Loucy (cell line): ENCODE measurements at regions not wholly inside any gene's neighbourhood (a gene's known extent, or its start where the extent isn't known, plus 50 kb on each side); places are given as distances from the start of the nearest gene placed in this dataset.
"Not testable (repeated sequence)": the region's sequence is repeated elsewhere in the genome, so short reads cannot be mapped to it uniquely, and the experiment has no call there.

Experiments
- H2AFZ ChIP-seq: fragments of 200-600 bp; sonication (generic); 2 replicates; pipeline ENCODE4 v1.6.0; 2016; ENCODE audit warnings: antibody characterized with exemption, mild to moderate bottlenecking, low read length, moderate library complexity
- H3F3A ChIP-seq: fragments of 200-600 bp; 2 replicates; pipeline ENCODE4 v1.6.0; 2016; ENCODE audit warnings: antibody characterized with exemption, low read depth, mild to moderate bottlenecking
- H3K27me3 ChIP-seq: fragments of 200-600 bp; sonication (generic); 2 replicates; pipeline ENCODE4 v1.6.1; 2014; ENCODE audit warnings: low read length, mild to moderate bottlenecking; ENCODE audit not compliant: insufficient read depth, poor library complexity, severe bottlenecking
- H3K36me3 ChIP-seq: fragments of 200-600 bp; sonication (generic); 2 replicates; pipeline ENCODE4 v1.6.1; 2016; ENCODE audit warnings: low read length; ENCODE audit not compliant: insufficient read depth
- H3K4me1 ChIP-seq: fragments of 200-600 bp; sonication (generic); 2 replicates; pipeline ENCODE4 v1.5.1; 2014; ENCODE audit warnings: low read length, mild to moderate bottlenecking; ENCODE audit not compliant: insufficient read depth, poor library complexity, severe bottlenecking
- H3K4me2 ChIP-seq: fragments of 200-600 bp; sonication (generic); 2 replicates; pipeline ENCODE4 v1.6.0; 2014; ENCODE audit warnings: antibody characterized with exemption, low read length, low read depth, mild to moderate bottlenecking; ENCODE audit not compliant: poor library complexity, severe bottlenecking
- H3K4me3 ChIP-seq: fragments of 200-600 bp; sonication (generic); 2 replicates; pipeline ENCODE4 v1.5.1; 2014; ENCODE audit warnings: low read length, mild to moderate bottlenecking, mixed read lengths; ENCODE audit not compliant: poor library complexity, severe bottlenecking
- H3K79me2 ChIP-seq: fragments of 200-600 bp; sonication (generic); 2 replicates; pipeline ENCODE4 v1.6.1; 2014; ENCODE audit warnings: low read length; ENCODE audit not compliant: insufficient read depth
- H3K9ac ChIP-seq: fragments of 200-600 bp; sonication (generic); 2 replicates; pipeline ENCODE4 v1.6.0; 2014; ENCODE audit warnings: mild to moderate bottlenecking, low read depth, low read length, moderate library complexity; ENCODE audit not compliant: poor library complexity, severe bottlenecking
- H3K9me2 ChIP-seq: fragments of 200-600 bp; sonication (generic); replicated peaks from 2 replicates; pipeline ENCODE4 v1.6.1; 2016; ENCODE audit warnings: low read depth, low read length, mixed read lengths
- H3K9me3 ChIP-seq: fragments of 200-600 bp; sonication (generic); 2 replicates; pipeline ENCODE4 v1.6.1; 2014; ENCODE audit warnings: mild to moderate bottlenecking, antibody characterized with exemption, low read length, low read depth; ENCODE audit not compliant: insufficient read depth
- H4K20me1 ChIP-seq: fragments of 200-600 bp; sonication (generic); 2 replicates; pipeline ENCODE4 v1.6.0; 2014; ENCODE audit warnings: antibody characterized with exemption, low read length, mild to moderate bottlenecking; ENCODE audit not compliant: insufficient read depth, poor library complexity, severe bottlenecking
- EZH2phosphoT487 ChIP-seq: fragments of 200-600 bp; IDR thresholded peaks from 2 replicates; pipeline ENCODE4 v1.6.1; 2018; ENCODE audit warnings: antibody characterized with exemption, mild to moderate bottlenecking, moderate library complexity, borderline replicate concordance
- TF ChIP-seq, protein P1 (sequence below): fragments of 200-600 bp; sonication (generic); conservative IDR thresholded peaks from 2 replicates; pipeline ENCODE4 v1.5.1; 2014; ENCODE audit warnings: mild to moderate bottlenecking, antibody characterized with exemption, low read length

DNA sequence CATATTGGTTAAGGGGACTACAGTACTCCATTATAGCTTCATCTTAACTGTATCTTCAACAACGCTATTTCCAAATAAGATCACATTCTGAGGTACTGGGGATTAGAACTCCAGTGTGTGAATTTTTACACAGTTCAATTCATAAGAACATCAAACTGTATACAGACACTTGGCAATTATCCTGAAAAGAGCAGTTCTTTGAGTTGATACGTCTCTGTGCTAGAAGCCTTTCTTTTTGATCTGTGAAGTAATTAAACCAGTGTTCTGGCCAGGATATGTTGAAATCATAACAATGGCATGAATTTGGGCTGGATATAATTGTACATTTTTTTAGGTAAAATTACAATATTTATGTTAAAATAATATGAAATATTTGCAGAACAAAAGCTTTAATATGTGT is 93.5 kb upstream of the ITPRID2 start:
- Histone ChIP-seq H3K4me3 (no peak overlapping the region), H3K27me3 (no peaks in the 10 kb centered on the region), H4K20me1 (no peaks in the 10 kb centered on the region), H3K9me2 (no peaks in the 10 kb centered on the region), H3K9me3 (peaks cover 13% of the 10 kb centered on the region; the same call in 1 of the 2 replicates), H3F3A (no peaks in the 10 kb centered on the region; the same call in 1 of the 2 replicates), H3K79me2 (no peaks in the 10 kb centered on the region), H3K4me2 (no peak overlapping the region), H3K9ac (no peak overlapping the region), H3K4me1 (peaks cover 3% of the 10 kb centered on the region), H2AFZ (no peak overlapping the region; the same call in 1 of the 2 replicates), H3K36me3 (no peaks in the 10 kb centered on the region)
- TF ChIP-seq, protein P1, sequence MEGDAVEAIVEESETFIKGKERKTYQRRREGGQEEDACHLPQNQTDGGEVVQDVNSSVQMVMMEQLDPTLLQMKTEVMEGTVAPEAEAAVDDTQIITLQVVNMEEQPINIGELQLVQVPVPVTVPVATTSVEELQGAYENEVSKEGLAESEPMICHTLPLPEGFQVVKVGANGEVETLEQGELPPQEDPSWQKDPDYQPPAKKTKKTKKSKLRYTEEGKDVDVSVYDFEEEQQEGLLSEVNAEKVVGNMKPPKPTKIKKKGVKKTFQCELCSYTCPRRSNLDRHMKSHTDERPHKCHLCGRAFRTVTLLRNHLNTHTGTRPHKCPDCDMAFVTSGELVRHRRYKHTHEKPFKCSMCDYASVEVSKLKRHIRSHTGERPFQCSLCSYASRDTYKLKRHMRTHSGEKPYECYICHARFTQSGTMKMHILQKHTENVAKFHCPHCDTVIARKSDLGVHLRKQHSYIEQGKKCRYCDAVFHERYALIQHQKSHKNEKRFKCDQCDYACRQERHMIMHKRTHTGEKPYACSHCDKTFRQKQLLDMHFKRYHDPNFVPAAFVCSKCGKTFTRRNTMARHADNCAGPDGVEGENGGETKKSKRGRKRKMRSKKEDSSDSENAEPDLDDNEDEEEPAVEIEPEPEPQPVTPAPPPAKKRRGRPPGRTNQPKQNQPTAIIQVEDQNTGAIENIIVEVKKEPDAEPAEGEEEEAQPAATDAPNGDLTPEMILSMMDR = no peak
- TF ChIP-seq EZH2phosphoT487 = no peak

DNA sequence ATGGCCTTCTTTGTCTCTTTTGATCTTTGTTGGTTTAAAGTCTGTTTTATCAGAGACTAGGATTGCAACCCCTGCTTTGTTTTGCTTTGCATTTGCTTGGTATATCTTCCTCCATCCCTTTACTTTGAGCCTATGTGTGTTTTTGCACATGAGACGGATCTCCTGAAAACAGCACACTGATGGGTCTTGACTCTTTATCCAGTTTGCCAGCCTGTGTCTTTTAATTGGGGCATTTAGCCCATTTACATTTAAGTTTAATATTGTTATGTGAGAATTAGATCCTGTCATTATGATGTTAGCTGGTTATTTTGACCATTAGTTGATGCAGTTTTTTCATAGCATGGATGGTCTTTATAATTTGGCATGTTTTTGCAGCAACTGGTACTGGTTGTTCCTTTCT is 89.2 kb upstream of the ITPRID2 start:
- H3K9me3 ChIP-seq, H3K4me2 ChIP-seq, H3K4me3 ChIP-seq, H3K27me3 ChIP-seq, H3K9ac ChIP-seq, H3K36me3 ChIP-seq, H3K79me2 ChIP-seq, H3K9me2 ChIP-seq, H3F3A ChIP-seq, H4K20me1 ChIP-seq, H2AFZ ChIP-seq: not testable (repeated sequence)
- H3K4me1 ChIP-seq = peaks cover 24% of the 10 kb centered on the region

DNA sequence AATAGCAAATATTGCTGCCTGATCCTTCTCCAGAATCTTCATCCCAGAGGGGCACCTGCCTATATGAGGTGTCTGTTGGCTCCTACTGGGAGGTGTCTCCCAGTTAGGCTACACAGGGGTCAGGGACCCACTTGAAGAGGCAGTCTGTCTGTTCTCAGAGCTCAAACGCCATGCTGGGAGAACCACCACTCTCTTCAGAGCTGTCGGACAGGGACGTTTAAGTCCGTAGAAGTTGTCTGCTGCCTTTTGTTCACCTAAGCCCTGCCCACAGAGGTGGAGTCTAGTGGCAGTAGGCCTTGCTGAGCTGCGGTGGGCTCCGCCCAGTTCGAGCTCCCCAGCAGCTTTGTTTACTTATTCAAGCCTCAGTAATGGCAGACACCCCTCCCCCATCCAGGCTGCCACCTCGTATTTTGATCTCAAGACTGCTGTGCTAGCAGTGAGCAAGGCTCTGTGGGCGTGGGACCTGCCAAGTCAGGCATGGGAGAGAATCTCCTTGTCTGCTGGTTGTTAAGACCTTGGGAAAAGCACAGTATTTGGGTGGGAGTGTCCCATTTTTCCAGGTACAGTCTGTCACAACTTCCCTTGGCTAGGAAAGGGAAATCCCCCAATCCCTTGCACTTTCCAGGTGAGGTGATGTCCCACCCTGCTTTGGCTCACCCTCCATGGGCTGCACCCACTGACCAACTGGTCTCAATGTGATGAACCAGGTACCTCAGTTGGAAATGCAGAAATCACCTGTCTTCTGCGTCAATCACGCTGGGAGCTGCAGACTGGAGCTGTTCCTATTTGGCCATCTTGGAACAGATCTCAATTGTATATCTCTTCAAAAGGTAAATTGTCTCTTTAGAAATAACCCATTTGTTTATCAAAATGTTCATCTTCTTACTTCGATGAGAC is 87.4 kb upstream of the ITPRID2 start:
- peak overlapping the region; percentile 54 for H3K4me2 ChIP-seq
- not testable (repeated sequence) for H3K9me3 ChIP-seq

DNA sequence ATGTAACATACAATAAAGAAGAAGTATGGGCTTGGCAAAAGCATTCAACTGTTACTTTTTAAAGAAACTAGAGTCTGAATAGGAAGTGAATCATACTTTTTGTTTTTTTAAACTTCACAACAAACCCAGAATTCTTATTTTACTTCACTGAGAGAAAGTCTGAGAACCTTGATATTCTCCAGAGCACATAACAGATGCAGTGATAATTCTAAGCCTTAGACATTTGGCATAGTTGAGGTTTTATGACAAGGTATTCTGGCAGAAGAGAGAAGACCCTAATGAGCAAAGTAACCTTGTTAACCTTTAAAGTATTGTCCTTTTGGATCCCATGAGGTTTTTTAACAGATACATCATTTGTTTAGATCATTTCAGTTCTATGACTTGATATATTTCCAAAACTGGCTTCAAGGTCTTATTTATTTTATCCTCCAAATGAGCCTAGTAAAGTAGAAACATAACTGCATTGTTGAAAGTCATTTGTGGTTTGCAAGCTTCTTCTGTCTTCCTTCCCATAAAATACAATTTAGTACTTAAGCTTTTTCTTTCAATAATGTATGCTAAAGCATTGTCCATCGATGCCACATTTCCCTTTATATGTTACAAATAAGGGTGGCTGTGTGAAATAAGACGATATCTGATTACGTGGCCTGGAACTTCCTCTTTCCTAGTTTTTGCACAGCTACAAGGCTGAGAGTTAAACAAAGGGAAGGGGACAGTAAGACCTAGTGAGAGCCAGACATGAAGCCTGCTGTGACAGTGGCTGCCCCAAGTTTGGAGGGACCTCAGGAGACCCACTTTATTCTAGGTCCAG is 86.1 kb upstream of the ITPRID2 start:
- Histone ChIP-seq H3K9ac (peak overlapping the region; percentile 12), H3K4me1 (peaks cover 24% of the 10 kb centered on the region), H3K9me3 (peaks cover 6% of the 10 kb centered on the region; the same call in 1 of the 2 replicates), H3K27me3 (no peaks in the 10 kb centered on the region), H3K79me2 (no peaks in the 10 kb centered on the region), H3F3A (0 out of 2 replicates have a peak, but pooled peaks cover 5% of the 10 kb centered on the region), H4K20me1 (no peaks in the 10 kb centered on the region), H3K36me3 (no peaks in the 10 kb centered on the region), H3K9me2 (no peaks in the 10 kb centered on the region), H3K4me3 (peak overlapping the region; percentile 26), H3K4me2 (peak overlapping the region; percentile 54), H2AFZ (peak overlapping the region; percentile 80)
- TF ChIP-seq, protein P1 = no peak
- no peak for TF ChIP-seq EZH2phosphoT487

More for the DNA sequence above, 87.4 kb upstream of the ITPRID2 start:
- H3K36me3 ChIP-seq, H4K20me1 ChIP-seq, H3K4me3 ChIP-seq, H3K9me2 ChIP-seq, H2AFZ ChIP-seq, H3F3A ChIP-seq, H3K9ac ChIP-seq, H3K27me3 ChIP-seq, H3K79me2 ChIP-seq: not testable (repeated sequence)
- peaks cover 24% of the 10 kb centered on the region for H3K4me1 ChIP-seq
